GM12873 (cell line): ENCODE measurements at regions not wholly inside any gene's neighbourhood (a gene's known extent, or its start where the extent isn't known, plus 50 kb on each side); places are given as distances from the start of the nearest gene placed in this dataset.

Experiments used
- TF ChIP-seq, protein P1 (sequence below): IDR thresholded peaks from 2 replicates; pipeline ENCODE4 v1.5.1; 2012; ENCODE audit warnings: low read depth, mild to moderate bottlenecking, moderate library complexity, low read length, control low read depth; ENCODE audit not compliant: insufficient read depth; ENCODE audit errors: missing control alignments

DNA sequence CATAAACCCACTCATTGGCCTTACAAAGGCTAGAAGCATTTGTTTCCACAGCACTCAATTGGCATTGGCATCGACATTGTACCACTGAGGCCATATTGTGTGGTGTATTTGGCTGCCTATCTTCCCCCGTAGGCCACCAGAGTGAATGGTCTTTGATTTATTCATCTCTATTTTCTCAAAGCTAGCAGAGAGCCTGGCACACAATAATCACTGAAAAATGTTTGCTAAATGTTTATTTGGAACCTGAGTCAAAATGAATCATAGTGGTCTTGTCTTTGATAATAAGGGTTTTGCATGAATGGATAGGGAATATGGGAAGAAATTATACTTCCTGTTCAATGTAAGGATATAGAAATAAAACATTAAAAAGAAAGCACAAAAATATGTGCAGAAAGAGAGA, 107.3 kb upstream of the SLC8A1 start:
- TF ChIP-seq, protein P1, sequence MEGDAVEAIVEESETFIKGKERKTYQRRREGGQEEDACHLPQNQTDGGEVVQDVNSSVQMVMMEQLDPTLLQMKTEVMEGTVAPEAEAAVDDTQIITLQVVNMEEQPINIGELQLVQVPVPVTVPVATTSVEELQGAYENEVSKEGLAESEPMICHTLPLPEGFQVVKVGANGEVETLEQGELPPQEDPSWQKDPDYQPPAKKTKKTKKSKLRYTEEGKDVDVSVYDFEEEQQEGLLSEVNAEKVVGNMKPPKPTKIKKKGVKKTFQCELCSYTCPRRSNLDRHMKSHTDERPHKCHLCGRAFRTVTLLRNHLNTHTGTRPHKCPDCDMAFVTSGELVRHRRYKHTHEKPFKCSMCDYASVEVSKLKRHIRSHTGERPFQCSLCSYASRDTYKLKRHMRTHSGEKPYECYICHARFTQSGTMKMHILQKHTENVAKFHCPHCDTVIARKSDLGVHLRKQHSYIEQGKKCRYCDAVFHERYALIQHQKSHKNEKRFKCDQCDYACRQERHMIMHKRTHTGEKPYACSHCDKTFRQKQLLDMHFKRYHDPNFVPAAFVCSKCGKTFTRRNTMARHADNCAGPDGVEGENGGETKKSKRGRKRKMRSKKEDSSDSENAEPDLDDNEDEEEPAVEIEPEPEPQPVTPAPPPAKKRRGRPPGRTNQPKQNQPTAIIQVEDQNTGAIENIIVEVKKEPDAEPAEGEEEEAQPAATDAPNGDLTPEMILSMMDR: no peak

DNA sequence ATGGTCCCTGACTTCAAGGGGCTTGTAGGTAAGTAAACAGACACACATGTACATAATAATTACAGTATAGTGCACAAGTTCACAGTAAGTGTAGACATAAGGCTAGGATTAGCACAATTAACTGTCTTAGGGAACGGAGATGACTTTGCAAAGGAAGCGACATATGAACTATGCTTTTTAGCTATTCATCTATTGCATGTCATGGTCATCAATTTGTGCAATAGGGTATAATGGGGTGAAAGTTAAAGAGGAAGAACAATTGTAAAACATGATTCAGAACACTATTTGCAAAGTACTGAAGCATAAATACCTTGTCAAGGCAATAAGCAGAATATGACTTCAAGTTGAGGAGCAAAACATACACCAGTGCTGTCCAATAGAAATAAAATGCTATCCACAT, 112.3 kb upstream of the SLC8A1 start:
- TF ChIP-seq, protein P1: no peak

DNA sequence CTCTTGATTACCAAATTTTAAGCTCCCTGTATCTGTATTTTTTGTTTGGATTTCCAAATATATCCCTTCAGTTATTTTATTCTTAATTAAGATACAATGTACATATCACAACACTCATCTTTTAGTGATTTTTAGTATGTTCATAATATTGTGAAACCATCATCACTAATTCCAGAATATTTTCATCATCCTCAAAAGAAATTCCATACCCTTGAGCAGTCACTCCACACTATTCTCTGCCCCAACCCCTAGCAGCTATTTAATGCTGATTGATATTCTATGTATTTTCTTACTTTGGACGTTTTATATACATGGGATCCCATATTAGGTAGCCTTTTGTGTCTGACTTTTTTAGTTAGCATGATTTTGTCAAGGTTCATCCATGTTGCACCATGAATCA, 127.4 kb upstream of the SLC8A1 start:
- TF ChIP-seq, protein P1: no peak

DNA sequence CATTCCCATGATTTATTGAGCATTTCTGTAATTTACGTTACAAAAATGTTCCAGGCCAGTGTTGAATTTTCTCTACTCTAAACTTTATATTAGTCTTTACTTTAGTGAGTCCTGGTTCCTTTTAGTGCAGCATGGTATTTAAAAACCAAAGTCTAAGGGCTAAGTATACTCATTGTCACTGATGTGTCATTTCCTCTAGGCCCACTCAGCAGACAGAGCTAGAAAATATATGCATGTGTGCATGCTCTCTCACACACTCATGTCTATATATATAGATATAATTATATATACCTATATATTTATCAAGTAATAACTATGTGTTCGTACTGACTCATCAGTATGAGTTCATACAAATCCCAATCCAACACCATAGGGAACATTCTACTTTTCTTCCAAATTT, 132.5 kb upstream of the SLC8A1 start:
- TF ChIP-seq, protein P1: no peak

DNA sequence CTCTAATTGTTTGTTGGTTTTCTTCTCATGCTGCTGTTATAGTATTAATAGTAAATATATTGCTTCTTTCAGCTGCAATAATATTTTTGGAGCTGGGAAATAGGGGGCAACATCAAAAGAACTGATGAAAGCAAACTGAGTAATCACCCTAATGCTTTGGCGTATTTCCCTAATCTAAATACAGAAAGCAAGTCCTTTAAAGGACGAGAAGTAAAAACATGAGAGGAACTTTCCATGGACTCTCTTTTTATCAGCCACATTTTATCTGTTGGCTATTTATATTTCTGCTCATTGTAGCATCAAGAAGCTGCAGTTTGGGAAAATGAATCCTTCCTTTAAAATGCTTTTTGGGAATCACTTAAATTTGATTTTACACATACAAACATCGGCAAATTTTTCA, 139.9 kb upstream of the SLC8A1 start:
- TF ChIP-seq, protein P1: no peak

DNA sequence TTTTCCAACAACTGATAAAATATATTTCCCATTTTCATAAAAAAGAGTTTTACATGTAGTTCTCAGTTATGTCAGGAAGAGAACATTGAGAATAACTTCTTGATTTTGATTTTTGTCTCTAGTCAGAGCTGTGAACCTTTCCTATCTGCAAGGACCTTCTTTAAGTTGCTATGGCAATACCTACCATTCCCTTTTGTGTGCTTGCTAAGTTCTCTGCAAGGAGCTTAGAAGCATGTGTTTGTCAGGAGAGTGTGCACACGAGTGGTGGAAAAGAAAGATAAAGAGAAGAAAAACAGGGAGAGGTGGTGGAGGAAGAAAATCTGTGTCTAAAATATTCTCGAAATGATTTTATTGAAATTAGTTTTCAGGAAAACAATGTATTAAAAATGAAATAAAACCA, 140.3 kb upstream of the SLC8A1 start:
- TF ChIP-seq, protein P1: no peak

DNA sequence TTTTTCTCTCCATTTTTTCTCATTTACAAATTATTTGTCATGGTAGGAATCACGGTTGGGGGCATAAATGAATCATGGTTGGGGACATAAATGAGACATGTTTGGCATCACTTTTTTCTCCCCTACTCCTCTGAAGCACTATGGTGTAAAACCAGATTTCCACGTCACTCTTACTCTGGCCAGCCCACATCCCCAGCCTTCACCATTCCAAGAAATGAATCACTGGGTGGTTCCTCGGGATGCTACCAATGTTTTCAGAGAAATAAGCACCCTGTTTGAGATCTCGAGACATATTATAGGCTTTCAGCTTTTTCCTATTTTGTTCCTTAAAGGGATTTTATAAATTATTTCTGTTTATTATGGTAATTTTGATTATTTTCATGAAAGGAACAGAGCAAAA, 155.0 kb upstream of the SLC8A1 start:
- TF ChIP-seq, protein P1: no peak

DNA sequence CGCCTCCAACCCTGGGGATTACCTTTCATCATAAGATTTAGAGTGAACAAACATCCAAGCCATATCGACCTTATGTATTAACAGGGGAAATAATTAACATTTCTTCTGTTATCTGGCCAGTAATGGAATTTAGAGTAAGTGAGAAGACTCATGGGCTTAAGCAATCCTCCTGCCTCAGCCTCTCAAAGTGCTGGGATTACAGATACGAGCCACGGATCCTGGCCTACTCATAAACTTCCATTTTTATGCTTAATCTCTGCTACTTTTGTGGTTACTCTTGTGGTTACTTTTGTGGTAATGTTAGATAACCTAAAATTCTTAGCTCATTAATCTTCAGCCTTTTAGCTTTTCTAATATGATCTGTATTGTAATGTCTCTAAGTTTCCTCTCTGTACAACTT, 159.3 kb upstream of the SLC8A1 start:
- TF ChIP-seq, protein P1: no peak
